ENCODE measurements at regions not wholly inside any gene's neighbourhood (a gene's known extent, or its start where the extent isn't known, plus 50 kb on each side); places are given as distances from the start of the nearest gene placed in this dataset.

GRCh38 chr18:22276334-22276713 is 106.9 kb downstream of the GATA6 start:
- whole genome bisulfite sequencing (ENCODE audit: insufficient coverage, insufficient read length) = no CpG with 5 or more reads among the region's 7 CpGs
- no peak for DNase-seq (ENCODE audit: low read depth, low spot score)
- Histone ChIP-seq H3K27me3 (ENCODE audit: control insufficient read depth, insufficient read depth, low read length) (no peaks in the 10 kb centered on the region), H3K27ac (ENCODE audit: low read length) (no peak overlapping the region), H3K9me3 (ENCODE audit: control insufficient read depth, insufficient read depth, low read length) (no peaks in the 10 kb centered on the region), H3K4me1 (ENCODE audit: control insufficient read depth, insufficient read depth, low read length) (no peaks in the 10 kb centered on the region), H3K36me3 (ENCODE audit: control insufficient read depth, insufficient read depth, low read length) (no peaks in the 10 kb centered on the region), H3K4me3 (ENCODE audit: low read length) (no peak overlapping the region)

GRCh38 chr18:22275706-22276333 is 106.4 kb downstream of the GATA6 start:
- Histone ChIP-seq H3K4me1 (ENCODE audit: control insufficient read depth, insufficient read depth, low read length) (no peaks in the 10 kb centered on the region), H3K27ac (ENCODE audit: low read length) (no peak overlapping the region), H3K27me3 (ENCODE audit: control insufficient read depth, insufficient read depth, low read length) (no peaks in the 10 kb centered on the region), H3K36me3 (ENCODE audit: control insufficient read depth, insufficient read depth, low read length) (no peaks in the 10 kb centered on the region), H3K9me3 (ENCODE audit: control insufficient read depth, insufficient read depth, low read length) (no peaks in the 10 kb centered on the region), H3K4me3 (ENCODE audit: low read length) (no peak overlapping the region)
- WGBS (ENCODE audit: insufficient coverage, insufficient read length) = no CpG with 5 or more reads among the region's 11 CpGs
- no peak for DNase-seq (ENCODE audit: low read depth, low spot score)

GRCh38 chr18:22273101-22274039 is 104.0 kb downstream of the GATA6 start:
- WGBS (ENCODE audit: insufficient coverage, insufficient read length) = no CpG with 5 or more reads among the region's 5 CpGs

GRCh38 chr18:22272242-22272641 is 102.9 kb downstream of the GATA6 start:
- Histone ChIP-seq H3K27me3 (ENCODE audit: control insufficient read depth, insufficient read depth, low read length) (no peaks in the 10 kb centered on the region), H3K9me3 (ENCODE audit: control insufficient read depth, insufficient read depth, low read length) (no peaks in the 10 kb centered on the region), H3K36me3 (ENCODE audit: control insufficient read depth, insufficient read depth, low read length) (no peaks in the 10 kb centered on the region), H3K27ac (ENCODE audit: low read length) (no peak overlapping the region), H3K4me1 (ENCODE audit: control insufficient read depth, insufficient read depth, low read length) (no peaks in the 10 kb centered on the region), H3K4me3 (ENCODE audit: low read length) (no peak overlapping the region)
- DNase-seq (ENCODE audit: low read depth, low spot score) = no peak

More at GRCh38 chr18:22273101-22274039, 104.0 kb downstream of the GATA6 start:
- H3K4me3 ChIP-seq (ENCODE audit: low read length) = no peak overlapping the region
- no peaks in the 10 kb centered on the region for H3K9me3 ChIP-seq (ENCODE audit: control insufficient read depth, insufficient read depth, low read length)
- no peaks in the 10 kb centered on the region for H3K4me1 ChIP-seq (ENCODE audit: control insufficient read depth, insufficient read depth, low read length)
- no peak for DNase-seq (ENCODE audit: low read depth, low spot score)
- H3K27ac ChIP-seq (ENCODE audit: low read length) = no peak overlapping the region
- H3K36me3 ChIP-seq (ENCODE audit: control insufficient read depth, insufficient read depth, low read length) = no peaks in the 10 kb centered on the region
- H3K27me3 ChIP-seq (ENCODE audit: control insufficient read depth, insufficient read depth, low read length) = no peaks in the 10 kb centered on the region

GRCh38 chr18:22271030-22271429 is 101.6 kb downstream of the GATA6 start:
- no peaks in the 10 kb centered on the region for H3K27me3 ChIP-seq (ENCODE audit: control insufficient read depth, insufficient read depth, low read length)
- H3K4me3 ChIP-seq (ENCODE audit: low read length) = no peak overlapping the region
- no peaks in the 10 kb centered on the region for H3K4me1 ChIP-seq (ENCODE audit: control insufficient read depth, insufficient read depth, low read length)
- H3K36me3 ChIP-seq (ENCODE audit: control insufficient read depth, insufficient read depth, low read length) = no peaks in the 10 kb centered on the region
- DNase-seq (ENCODE audit: low read depth, low spot score) = no peak
- H3K9me3 ChIP-seq (ENCODE audit: control insufficient read depth, insufficient read depth, low read length) = no peaks in the 10 kb centered on the region
- no CpG with 5 or more reads among the region's 1 CpG for WGBS (ENCODE audit: insufficient coverage, insufficient read length)
- no peak overlapping the region for H3K27ac ChIP-seq (ENCODE audit: low read length)

- DNase-seq (ENCODE audit: low read depth, low spot score) = no peak
- WGBS (ENCODE audit: insufficient coverage, insufficient read length) = no CpG with 5 or more reads among the region's 4 CpGs
- Histone ChIP-seq H3K27ac (ENCODE audit: low read length) (no peak overlapping the region), H3K36me3 (ENCODE audit: control insufficient read depth, insufficient read depth, low read length) (no peaks in the 10 kb centered on the region), H3K4me3 (ENCODE audit: low read length) (no peak overlapping the region), H3K4me1 (ENCODE audit: control insufficient read depth, insufficient read depth, low read length) (no peaks in the 10 kb centered on the region), H3K27me3 (ENCODE audit: control insufficient read depth, insufficient read depth, low read length) (no peaks in the 10 kb centered on the region), H3K9me3 (ENCODE audit: control insufficient read depth, insufficient read depth, low read length) (no peaks in the 10 kb centered on the region)
These were observed 99.3 kb downstream of the GATA6 start for GRCh38 chr18:22268641-22269128.

GRCh38 chr18:22267697-22268096 is 98.3 kb downstream of the GATA6 start:
- Histone ChIP-seq H3K27ac (ENCODE audit: low read length) (no peak overlapping the region), H3K4me1 (ENCODE audit: control insufficient read depth, insufficient read depth, low read length) (no peaks in the 10 kb centered on the region), H3K4me3 (ENCODE audit: low read length) (no peak overlapping the region), H3K9me3 (ENCODE audit: control insufficient read depth, insufficient read depth, low read length) (no peaks in the 10 kb centered on the region), H3K36me3 (ENCODE audit: control insufficient read depth, insufficient read depth, low read length) (no peaks in the 10 kb centered on the region), H3K27me3 (ENCODE audit: control insufficient read depth, insufficient read depth, low read length) (no peaks in the 10 kb centered on the region)
- no CpG with 5 or more reads among the region's 8 CpGs for WGBS (ENCODE audit: insufficient coverage, insufficient read length)
- no peak for DNase-seq (ENCODE audit: low read depth, low spot score)

- H3K4me1 ChIP-seq (ENCODE audit: control insufficient read depth, insufficient read depth, low read length) = no peaks in the 10 kb centered on the region
- no CpG with 5 or more reads among the region's 2 CpGs for WGBS (ENCODE audit: insufficient coverage, insufficient read length)
- H3K36me3 ChIP-seq (ENCODE audit: control insufficient read depth, insufficient read depth, low read length) = no peaks in the 10 kb centered on the region
- H3K27ac ChIP-seq (ENCODE audit: low read length) = no peak overlapping the region
- H3K9me3 ChIP-seq (ENCODE audit: control insufficient read depth, insufficient read depth, low read length) = no peaks in the 10 kb centered on the region
- H3K4me3 ChIP-seq (ENCODE audit: low read length) = no peak overlapping the region
- DNase-seq (ENCODE audit: low read depth, low spot score) = no peak
- no peaks in the 10 kb centered on the region for H3K27me3 ChIP-seq (ENCODE audit: control insufficient read depth, insufficient read depth, low read length)
These were observed 97.8 kb downstream of the GATA6 start for GRCh38 chr18:22267225-22267624.

- Histone ChIP-seq H3K27ac (ENCODE audit: low read length) (no peak overlapping the region), H3K27me3 (ENCODE audit: control insufficient read depth, insufficient read depth, low read length) (no peaks in the 10 kb centered on the region), H3K36me3 (ENCODE audit: control insufficient read depth, insufficient read depth, low read length) (no peaks in the 10 kb centered on the region), H3K9me3 (ENCODE audit: control insufficient read depth, insufficient read depth, low read length) (no peaks in the 10 kb centered on the region), H3K4me1 (ENCODE audit: control insufficient read depth, insufficient read depth, low read length) (no peaks in the 10 kb centered on the region), H3K4me3 (ENCODE audit: low read length) (no peak overlapping the region)
- WGBS (ENCODE audit: insufficient coverage, insufficient read length) = no CpG with 5 or more reads among the region's 4 CpGs
- DNase-seq (ENCODE audit: low read depth, low spot score) = no peak
These were observed 96.4 kb downstream of the GATA6 start for GRCh38 chr18:22265838-22266237.

GRCh38 chr18:22260208-22260820 is 90.9 kb downstream of the GATA6 start:
- Histone ChIP-seq H3K4me3 (ENCODE audit: low read length) (no peak overlapping the region), H3K4me1 (ENCODE audit: control insufficient read depth, insufficient read depth, low read length) (no peaks in the 10 kb centered on the region), H3K36me3 (ENCODE audit: control insufficient read depth, insufficient read depth, low read length) (no peaks in the 10 kb centered on the region), H3K27me3 (ENCODE audit: control insufficient read depth, insufficient read depth, low read length) (no peaks in the 10 kb centered on the region), H3K27ac (ENCODE audit: low read length) (no peak overlapping the region), H3K9me3 (ENCODE audit: control insufficient read depth, insufficient read depth, low read length) (no peaks in the 10 kb centered on the region)
- no CpG with 5 or more reads among the region's 8 CpGs for WGBS (ENCODE audit: insufficient coverage, insufficient read length)
- no peak for DNase-seq (ENCODE audit: low read depth, low spot score)
